Natural killer cell (primary cell): ENCODE measurements at regions not wholly inside any gene's neighbourhood (a gene's known extent, or its start where the extent isn't known, plus 50 kb on each side); places are given as distances from the start of the nearest gene placed in this dataset.

ENCODE experiments used
- ATAC-seq, 3 donors: fragments of 150-1000 bp in 2 of 3; fragments of 200-7000 bp in 1 of 3; cut with Tn5 transposase; 1 replicate in 1 of 3; 2 replicates in 2 of 3; pipeline ENCODE4 v1.10.0; 2021; ENCODE audit warnings: mild to moderate bottlenecking in 2 of 3, moderate library complexity in 2 of 3
- DNase-seq, 2 donors: peaks; one replicate each; pipeline versions ENCODE4 v3.0.0 to v3.0.0-alpha.2; 2013 to 2021; ENCODE audit warnings: mixed read lengths in 1 of 2
- H3K27ac ChIP-seq: one replicate; pipeline ENCODE4 v1.5.1; 2013; ENCODE audit warnings: mild to moderate bottlenecking, low read length
- H3K27me3 ChIP-seq: one replicate; pipeline ENCODE4 v1.6.1; 2013; ENCODE audit warnings: low read length; ENCODE audit not compliant: control insufficient read depth, insufficient read depth
- H3K36me3 ChIP-seq: one replicate; pipeline ENCODE4 v1.6.1; 2013; ENCODE audit warnings: low read length; ENCODE audit not compliant: control insufficient read depth, insufficient read depth
- H3K4me1 ChIP-seq: one replicate; pipeline ENCODE4 v1.6.1; 2013; ENCODE audit warnings: low read length; ENCODE audit not compliant: control insufficient read depth, insufficient read depth
- H3K4me3 ChIP-seq: one replicate; pipeline ENCODE4 v1.5.1; 2013; ENCODE audit warnings: low read length
- H3K9me3 ChIP-seq: one replicate; pipeline ENCODE4 v1.6.1; 2013; ENCODE audit warnings: low read length; ENCODE audit not compliant: control insufficient read depth, insufficient read depth
- H3K27ac Mint-ChIP-seq, 2 donors: one replicate each; pipeline ENCODE4 v1.8.0; 2022; ENCODE audit warnings: mild to moderate bottlenecking in 2 of 2, mixed read lengths in 2 of 2, moderate library complexity in 1 of 2
- H3K27me3 Mint-ChIP-seq, 2 donors: one replicate each; pipeline ENCODE4 v1.8.0; 2022; ENCODE audit warnings: low read depth in 2 of 2, mixed read lengths in 2 of 2
- H3K36me3 Mint-ChIP-seq: one replicate; pipeline ENCODE4 v1.8.0; 2022; ENCODE audit warnings: mixed read lengths
- H3K4me1 Mint-ChIP-seq, 2 donors: one replicate each; pipeline ENCODE4 v1.8.0; 2022; ENCODE audit warnings: mixed read lengths in 2 of 2
- H3K4me3 Mint-ChIP-seq: one replicate; pipeline ENCODE4 v1.8.0; 2022; ENCODE audit warnings: mild to moderate bottlenecking, moderate library complexity, mixed read lengths
- H3K9me3 Mint-ChIP-seq, 2 donors: one replicate each; pipeline ENCODE4 v1.8.0; 2022; ENCODE audit warnings: mixed read lengths in 2 of 2
- CTCF ChIP-seq: fragments of 200-600 bp; IDR thresholded peaks from one replicate; pipeline ENCODE4 v1.8.0; 2022; ENCODE audit warnings: antibody characterized with exemption
- WGBS: methylation state at CpG from one replicate; pipeline ENCODE4 v1.1.7; 2013; ENCODE audit warnings: missing lambda C conversion rate; ENCODE audit not compliant: insufficient coverage; 5-methylcytosine and 5-hydroxymethylcytosine counted together
- intact Hi-C: fragments of 100-400 bp; cut with micrococcal nuclease; formaldehyde crosslinking; loops from one replicate; pipeline ENCODE4 v1.14.2; 2022

DNA sequence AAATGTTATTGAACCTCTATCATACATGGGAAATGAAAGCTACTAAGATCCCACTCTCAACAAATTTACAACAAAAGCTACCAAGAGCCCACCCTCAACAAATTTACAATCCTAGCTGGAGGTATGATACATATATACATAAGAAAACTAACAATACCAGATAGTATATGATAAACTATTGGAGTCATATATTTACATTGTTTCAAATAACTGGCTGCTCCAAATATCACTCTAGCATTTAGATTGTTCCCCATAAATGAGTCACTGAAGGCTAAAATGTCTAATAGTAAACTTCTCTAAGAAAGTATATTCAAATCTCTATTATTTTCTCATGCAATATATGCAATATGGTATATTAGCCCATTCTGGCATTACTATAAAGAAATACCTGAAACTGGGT is 151.1 kb downstream of the TMEM161B start:
- Mint-ChIP-seq H3K4me1 (no peaks in the 10 kb centered on the region), H3K36me3 (no peaks in the 10 kb centered on the region), H3K27me3 (peaks cover 23 to 65% of the 10 kb centered on the region in 2 donors), H3K4me3 (no peak overlapping the region), H3K27ac (no peak overlapping the region), H3K9me3 (peaks cover 0 to 2% of the 10 kb centered on the region in 2 donors)
- Histone ChIP-seq H3K4me1 (no peaks in the 10 kb centered on the region), H3K4me3 (no peak overlapping the region), H3K36me3 (no peaks in the 10 kb centered on the region), H3K27ac (no peak overlapping the region), H3K27me3 (peaks cover 3% of the 10 kb centered on the region), H3K9me3 (no peaks in the 10 kb centered on the region)
- intact Hi-C loops = no loop called here
- no peak for TF ChIP-seq CTCF
- ATAC-seq (no peak), DNase-seq (no peak)

- H3K4me1 Mint-ChIP-seq = no peaks in the 10 kb centered on the region
- H3K4me3 Mint-ChIP-seq = no peak overlapping the region
- Histone ChIP-seq H3K27me3 (peaks cover 3% of the 10 kb centered on the region), H3K9me3 (no peaks in the 10 kb centered on the region), H3K36me3 (no peaks in the 10 kb centered on the region), H3K4me3 (no peak overlapping the region), H3K27ac (no peak overlapping the region), H3K4me1 (no peaks in the 10 kb centered on the region)
- no peak for TF ChIP-seq CTCF
- DNase-seq (no peak), ATAC-seq (no peak)
- intact Hi-C loops = no loop called here
- no peaks in the 10 kb centered on the region for H3K36me3 Mint-ChIP-seq
- H3K9me3 Mint-ChIP-seq = peaks cover 0 to 2% of the 10 kb centered on the region in 2 donors
- H3K27me3 Mint-ChIP-seq = peaks cover 15 to 53% of the 10 kb centered on the region in 2 donors
- H3K27ac Mint-ChIP-seq = no peak overlapping the region
Observed at GRCh38 chr5:88116396-88116795, 152.2 kb downstream of the TMEM161B start.

DNA sequence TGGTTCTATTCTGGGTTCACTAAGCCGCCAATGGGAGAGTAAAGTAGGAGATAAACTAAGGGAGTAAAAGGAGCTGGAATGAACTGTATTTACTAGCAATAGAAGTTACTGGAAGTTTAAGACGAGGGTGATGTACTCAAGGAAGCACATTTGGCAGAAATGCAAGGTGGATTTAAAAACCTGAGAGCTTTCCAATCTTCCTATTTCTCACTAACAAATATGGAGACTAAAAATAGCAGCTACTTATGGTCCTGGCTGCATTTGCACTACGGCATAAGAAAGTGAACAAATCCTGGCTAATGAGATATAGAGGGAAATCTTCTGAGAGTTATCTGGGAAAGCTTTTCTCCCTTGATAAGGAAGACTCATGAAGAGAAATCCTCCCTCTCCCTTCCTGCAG is 153.4 kb downstream of the TMEM161B start:
- Mint-ChIP-seq H3K4me1 (no peaks in the 10 kb centered on the region), H3K4me3 (no peak overlapping the region), H3K36me3 (no peaks in the 10 kb centered on the region), H3K9me3 (no peaks in the 10 kb centered on the region), H3K27me3 (peaks cover 10 to 46% of the 10 kb centered on the region in 2 donors), H3K27ac (no peak overlapping the region)
- 88% methylated on average over 2 of the region's 3 CpGs for WGBS
- H3K27me3 ChIP-seq = peaks cover 3% of the 10 kb centered on the region
- no peaks in the 10 kb centered on the region for H3K36me3 ChIP-seq
- ATAC-seq (no peak), DNase-seq (no peak)
- TF ChIP-seq CTCF = no peak
- H3K9me3 ChIP-seq = no peaks in the 10 kb centered on the region
- no peaks in the 10 kb centered on the region for H3K4me1 ChIP-seq
- no peak overlapping the region for H3K4me3 ChIP-seq
- no peak overlapping the region for H3K27ac ChIP-seq
- intact Hi-C loops = no loop called here

DNA sequence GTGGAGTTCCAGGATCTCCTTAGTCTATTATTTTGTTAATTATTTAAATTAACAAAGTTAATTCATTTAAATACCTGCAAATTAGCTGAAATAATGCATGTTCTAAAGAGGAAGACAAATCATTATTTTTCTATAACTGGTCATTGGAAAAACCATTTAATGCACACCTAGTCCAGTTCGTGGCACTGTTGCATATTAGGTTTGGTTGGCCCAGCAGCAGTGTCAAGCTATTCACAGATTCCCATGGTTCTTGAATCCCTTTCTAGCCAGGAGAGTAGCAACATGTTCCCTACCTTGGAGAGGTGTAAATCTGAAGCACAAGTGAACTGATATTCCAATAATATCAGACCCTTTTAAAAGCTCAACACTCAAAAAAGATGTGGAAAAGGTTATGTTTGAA is 155.2 kb downstream of the TMEM161B start:
- ATAC-seq (no peak), DNase-seq (no peak)
- Histone ChIP-seq H3K27ac (no peak overlapping the region), H3K4me1 (no peaks in the 10 kb centered on the region), H3K27me3 (peaks cover 3% of the 10 kb centered on the region), H3K4me3 (no peak overlapping the region), H3K9me3 (no peaks in the 10 kb centered on the region), H3K36me3 (no peaks in the 10 kb centered on the region)
- H3K4me3 Mint-ChIP-seq = no peak overlapping the region
- H3K27me3 Mint-ChIP-seq = peaks cover 10 to 35% of the 10 kb centered on the region in 2 donors
- H3K4me1 Mint-ChIP-seq = no peaks in the 10 kb centered on the region
- WGBS = 69% methylated on average over 1 of the region's 1 CpG
- intact Hi-C loops = no loop called here
- H3K9me3 Mint-ChIP-seq = no peaks in the 10 kb centered on the region
- no peak for TF ChIP-seq CTCF
- H3K27ac Mint-ChIP-seq = no peak overlapping the region
- no peaks in the 10 kb centered on the region for H3K36me3 Mint-ChIP-seq
